ENCODE measurements at regions not wholly inside any gene's neighbourhood (a gene's known extent, or its start where the extent isn't known, plus 50 kb on each side); places are given as distances from the start of the nearest gene placed in this dataset.

- H3K36me3 ChIP-seq (ENCODE audit: control insufficient read depth in 3 of 3, insufficient read depth in 3 of 3, low read length in 3 of 3) = no peaks in the 10 kb centered on the region
- H3K9me3 ChIP-seq (ENCODE audit: control insufficient read depth in 3 of 3, low read length in 3 of 3) = no peaks in the 10 kb centered on the region
- H3K9ac ChIP-seq (ENCODE audit: low read depth in 1 of 3, low read length in 3 of 3) = no peak overlapping the region
- no peak overlapping the region for H3K27ac ChIP-seq (ENCODE audit: low read depth, low read length)
- no peak overlapping the region for H3K4me3 ChIP-seq (ENCODE audit: low read length in 3 of 3)
- H3K27me3 ChIP-seq (ENCODE audit: control insufficient read depth in 3 of 3, insufficient read depth in 3 of 3, low read length in 3 of 3) = no peaks in the 10 kb centered on the region
- no peaks in the 10 kb centered on the region for H3K4me1 ChIP-seq (ENCODE audit: control insufficient read depth in 3 of 3, insufficient read depth in 3 of 3, low read length in 3 of 3)
Measured at GRCh38 chr5:113652161-113652560, 138.7 kb downstream of the YTHDC2 start.

DNA sequence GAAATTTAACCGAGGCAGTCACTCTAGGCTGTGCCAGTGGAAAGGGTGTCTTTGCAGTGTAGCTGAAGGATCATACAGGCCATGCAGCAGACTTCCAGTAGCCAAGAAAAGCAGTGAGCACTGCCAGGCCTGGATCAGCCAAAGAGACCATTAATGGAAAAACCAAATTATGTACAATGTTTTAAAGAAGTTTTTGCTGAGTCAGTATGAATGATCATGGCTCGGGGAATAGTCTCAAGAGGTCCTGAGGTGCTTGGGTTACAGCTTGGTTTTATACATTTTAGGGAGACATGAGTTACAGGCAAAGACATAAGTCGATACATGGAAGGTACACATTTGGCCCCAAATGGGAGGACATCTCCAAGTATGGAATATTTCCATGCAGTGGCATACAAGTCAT, 141.3 kb downstream of the YTHDC2 start:
- Histone ChIP-seq H3K27me3 (ENCODE audit: control insufficient read depth in 3 of 3, insufficient read depth in 3 of 3, low read length in 3 of 3) (no peaks in the 10 kb centered on the region), H3K27ac (ENCODE audit: low read depth, low read length) (no peak overlapping the region), H3K4me3 (ENCODE audit: low read length in 3 of 3) (no peak overlapping the region), H3K9ac (ENCODE audit: low read depth in 1 of 3, low read length in 3 of 3) (no peak overlapping the region), H3K9me3 (ENCODE audit: control insufficient read depth in 3 of 3, low read length in 3 of 3) (no peaks in the 10 kb centered on the region), H3K4me1 (ENCODE audit: control insufficient read depth in 3 of 3, insufficient read depth in 3 of 3, low read length in 3 of 3) (no peaks in the 10 kb centered on the region), H3K36me3 (ENCODE audit: control insufficient read depth in 3 of 3, insufficient read depth in 3 of 3, low read length in 3 of 3) (no peaks in the 10 kb centered on the region)

GRCh38 chr5:113660206-113660605, 146.7 kb downstream of the YTHDC2 start:
- H3K4me3 ChIP-seq (ENCODE audit: low read length in 3 of 3) = no peak overlapping the region
- H3K27ac ChIP-seq (ENCODE audit: low read depth, low read length) = no peak overlapping the region
- no peaks in the 10 kb centered on the region for H3K9me3 ChIP-seq (ENCODE audit: control insufficient read depth in 3 of 3, low read length in 3 of 3)
- H3K27me3 ChIP-seq (ENCODE audit: control insufficient read depth in 3 of 3, insufficient read depth in 3 of 3, low read length in 3 of 3) = no peaks in the 10 kb centered on the region
- no peaks in the 10 kb centered on the region for H3K4me1 ChIP-seq (ENCODE audit: control insufficient read depth in 3 of 3, insufficient read depth in 3 of 3, low read length in 3 of 3)
- no peaks in the 10 kb centered on the region for H3K36me3 ChIP-seq (ENCODE audit: control insufficient read depth in 3 of 3, insufficient read depth in 3 of 3, low read length in 3 of 3)
- no peak overlapping the region for H3K9ac ChIP-seq (ENCODE audit: low read depth in 1 of 3, low read length in 3 of 3)

DNA sequence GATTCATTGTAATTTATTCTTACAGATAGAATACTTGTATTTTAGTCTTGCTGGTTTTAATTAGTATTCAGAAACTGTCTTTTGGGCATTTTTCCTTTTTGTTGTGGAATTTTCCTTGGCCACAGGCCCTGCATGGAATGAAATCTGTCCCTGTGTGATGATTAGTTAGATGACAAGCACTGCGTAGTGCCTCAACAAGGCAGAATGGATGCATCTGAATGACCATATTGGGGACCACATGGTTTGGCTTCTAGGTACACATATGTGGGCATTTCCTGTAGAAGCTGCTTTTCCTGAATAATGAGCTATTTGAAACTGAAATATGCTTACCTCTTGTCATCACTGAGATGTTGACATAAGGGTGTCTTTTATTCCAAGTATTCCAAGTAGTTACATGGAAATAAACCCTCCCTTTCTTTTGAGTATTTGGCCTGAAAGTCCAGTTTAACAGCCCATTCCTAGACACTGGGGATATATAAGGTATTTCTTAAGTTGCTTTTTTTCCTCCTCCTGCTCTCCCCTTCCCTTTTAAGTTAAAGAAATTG, 147.3 kb downstream of the YTHDC2 start:
- Histone ChIP-seq H3K9me3 (ENCODE audit: control insufficient read depth in 3 of 3, low read length in 3 of 3) (no peaks in the 10 kb centered on the region), H3K36me3 (ENCODE audit: control insufficient read depth in 3 of 3, insufficient read depth in 3 of 3, low read length in 3 of 3) (no peaks in the 10 kb centered on the region), H3K9ac (ENCODE audit: low read depth in 1 of 3, low read length in 3 of 3) (no peak overlapping the region), H3K4me3 (ENCODE audit: low read length in 3 of 3) (no peak overlapping the region), H3K27ac (ENCODE audit: low read depth, low read length) (no peak overlapping the region), H3K27me3 (ENCODE audit: control insufficient read depth in 3 of 3, insufficient read depth in 3 of 3, low read length in 3 of 3) (no peaks in the 10 kb centered on the region), H3K4me1 (ENCODE audit: control insufficient read depth in 3 of 3, insufficient read depth in 3 of 3, low read length in 3 of 3) (no peaks in the 10 kb centered on the region)

GRCh38 chr5:113663879-113664541, 150.5 kb downstream of the YTHDC2 start:
- Histone ChIP-seq H3K9me3 (ENCODE audit: control insufficient read depth in 3 of 3, low read length in 3 of 3) (no peaks in the 10 kb centered on the region), H3K4me3 (ENCODE audit: low read length in 3 of 3) (no peak overlapping the region), H3K9ac (ENCODE audit: low read depth in 1 of 3, low read length in 3 of 3) (no peak overlapping the region), H3K4me1 (ENCODE audit: control insufficient read depth in 3 of 3, insufficient read depth in 3 of 3, low read length in 3 of 3) (no peaks in the 10 kb centered on the region), H3K36me3 (ENCODE audit: control insufficient read depth in 3 of 3, insufficient read depth in 3 of 3, low read length in 3 of 3) (no peaks in the 10 kb centered on the region), H3K27ac (ENCODE audit: low read depth, low read length) (no peak overlapping the region), H3K27me3 (ENCODE audit: control insufficient read depth in 3 of 3, insufficient read depth in 3 of 3, low read length in 3 of 3) (no peaks in the 10 kb centered on the region)

DNA sequence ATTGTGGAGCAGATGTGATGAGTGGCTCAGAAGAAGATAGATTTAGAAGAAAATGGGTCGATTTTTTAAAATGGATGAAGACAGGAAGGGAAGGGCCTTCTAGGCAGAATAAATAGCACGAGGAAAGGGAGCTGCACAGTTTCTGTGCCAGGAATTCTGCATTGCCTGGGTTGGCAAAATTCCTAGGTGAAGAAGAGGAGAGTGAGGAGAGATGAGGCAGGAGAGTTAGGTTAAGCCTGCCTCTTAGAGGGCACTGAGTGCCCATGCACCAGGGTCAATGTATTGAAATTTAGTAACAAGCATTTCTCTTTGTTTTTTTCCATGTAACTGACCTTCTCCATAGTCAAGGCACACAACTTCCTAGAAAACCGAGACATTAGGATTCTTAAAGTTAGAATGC, 159.5 kb downstream of the YTHDC2 start:
- Histone ChIP-seq H3K27ac (ENCODE audit: low read depth, low read length) (no peak overlapping the region), H3K9me3 (ENCODE audit: control insufficient read depth in 3 of 3, low read length in 3 of 3) (no peaks in the 10 kb centered on the region), H3K4me3 (ENCODE audit: low read length in 3 of 3) (no peak overlapping the region), H3K36me3 (ENCODE audit: control insufficient read depth in 3 of 3, insufficient read depth in 3 of 3, low read length in 3 of 3) (no peaks in the 10 kb centered on the region), H3K9ac (ENCODE audit: low read depth in 1 of 3, low read length in 3 of 3) (no peak overlapping the region), H3K27me3 (ENCODE audit: control insufficient read depth in 3 of 3, insufficient read depth in 3 of 3, low read length in 3 of 3) (no peaks in the 10 kb centered on the region), H3K4me1 (ENCODE audit: control insufficient read depth in 3 of 3, insufficient read depth in 3 of 3, low read length in 3 of 3) (no peaks in the 10 kb centered on the region)

DNA sequence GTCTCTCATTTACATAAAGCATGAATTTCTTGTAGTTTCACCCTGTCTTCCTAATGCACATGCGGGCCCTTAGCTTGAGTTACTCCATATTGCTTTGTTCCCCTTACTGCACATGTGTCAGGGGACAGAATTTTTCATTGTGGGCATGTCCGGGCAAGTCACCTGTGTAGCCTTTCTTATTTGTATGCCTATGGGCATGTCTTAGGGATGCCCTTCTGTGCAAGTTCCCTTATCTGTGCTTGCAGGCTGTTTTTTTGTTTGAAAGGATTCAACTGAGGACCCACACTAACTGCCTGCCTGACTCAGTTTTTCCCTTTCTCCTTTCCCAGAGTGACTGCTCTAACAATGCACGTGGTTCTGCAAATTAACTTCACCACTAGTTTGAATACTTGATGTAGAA, 161.7 kb downstream of the YTHDC2 start:
- no peaks in the 10 kb centered on the region for H3K4me1 ChIP-seq (ENCODE audit: control insufficient read depth in 3 of 3, insufficient read depth in 3 of 3, low read length in 3 of 3)
- H3K27ac ChIP-seq (ENCODE audit: low read depth, low read length) = no peak overlapping the region
- no peak overlapping the region for H3K9ac ChIP-seq (ENCODE audit: low read depth in 1 of 3, low read length in 3 of 3)
- H3K36me3 ChIP-seq (ENCODE audit: control insufficient read depth in 3 of 3, insufficient read depth in 3 of 3, low read length in 3 of 3) = no peaks in the 10 kb centered on the region
- H3K9me3 ChIP-seq (ENCODE audit: control insufficient read depth in 3 of 3, low read length in 3 of 3) = no peaks in the 10 kb centered on the region
- no peak overlapping the region for H3K4me3 ChIP-seq (ENCODE audit: low read length in 3 of 3)
- no peaks in the 10 kb centered on the region for H3K27me3 ChIP-seq (ENCODE audit: control insufficient read depth in 3 of 3, insufficient read depth in 3 of 3, low read length in 3 of 3)

DNA sequence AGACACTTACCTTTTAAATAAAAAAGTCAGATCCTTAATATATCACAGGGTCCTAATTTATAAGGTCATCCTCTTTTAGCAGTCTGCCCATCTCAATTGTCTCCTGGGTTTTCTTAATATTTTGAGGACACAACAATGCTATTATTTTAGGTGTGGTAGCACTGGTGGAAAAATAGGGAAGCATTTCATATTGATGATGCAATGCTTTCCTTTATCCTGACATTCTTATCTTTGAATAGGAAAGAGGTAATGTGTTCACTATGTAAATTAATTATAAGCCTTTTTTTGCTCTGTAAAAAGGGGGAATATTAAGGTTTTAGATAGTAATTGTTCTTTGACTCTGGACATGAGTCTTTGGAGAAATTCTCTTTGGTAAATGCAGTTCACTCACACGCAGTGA, 164.7 kb downstream of the YTHDC2 start:
- Histone ChIP-seq H3K4me3 (ENCODE audit: low read length in 3 of 3) (no peak overlapping the region), H3K27ac (ENCODE audit: low read depth, low read length) (no peak overlapping the region), H3K9ac (ENCODE audit: low read depth in 1 of 3, low read length in 3 of 3) (no peak overlapping the region), H3K9me3 (ENCODE audit: control insufficient read depth in 3 of 3, low read length in 3 of 3) (no peaks in the 10 kb centered on the region), H3K4me1 (ENCODE audit: control insufficient read depth in 3 of 3, insufficient read depth in 3 of 3, low read length in 3 of 3) (no peaks in the 10 kb centered on the region), H3K27me3 (ENCODE audit: control insufficient read depth in 3 of 3, insufficient read depth in 3 of 3, low read length in 3 of 3) (no peaks in the 10 kb centered on the region), H3K36me3 (ENCODE audit: control insufficient read depth in 3 of 3, insufficient read depth in 3 of 3, low read length in 3 of 3) (no peaks in the 10 kb centered on the region)

DNA sequence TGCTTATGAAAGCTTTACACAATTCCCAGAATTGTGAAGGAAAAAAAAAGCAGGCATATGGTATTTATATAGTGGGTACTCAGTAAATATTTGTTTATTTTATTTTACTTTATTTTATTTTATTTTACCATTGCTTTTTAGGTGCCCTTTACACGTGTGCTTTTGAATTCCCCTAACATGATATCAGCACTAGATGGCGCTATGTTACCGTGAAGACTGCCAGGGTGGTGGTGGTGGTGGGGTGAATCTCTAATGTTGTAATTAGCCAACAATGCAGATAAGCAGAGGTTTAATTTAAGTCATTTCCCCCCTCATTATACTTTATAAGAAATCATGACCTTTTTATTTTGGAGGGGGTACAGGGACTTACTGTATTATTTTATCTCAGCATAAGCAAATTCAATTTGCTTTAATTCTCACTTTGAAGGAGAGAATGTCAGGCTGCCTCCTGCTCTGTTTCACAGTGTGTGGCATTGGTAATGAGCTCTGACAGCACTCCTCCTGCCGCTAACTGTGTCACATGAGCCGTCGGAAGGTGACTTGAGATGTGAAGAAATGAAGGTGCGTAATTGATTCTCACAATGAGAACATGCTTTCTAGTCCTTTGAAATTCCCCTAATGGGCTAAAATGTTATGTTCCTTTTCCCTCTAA, 165.6 kb downstream of the YTHDC2 start:
- H3K36me3 ChIP-seq (ENCODE audit: control insufficient read depth in 3 of 3, insufficient read depth in 3 of 3, low read length in 3 of 3) = no peaks in the 10 kb centered on the region
- H3K4me1 ChIP-seq (ENCODE audit: control insufficient read depth in 3 of 3, insufficient read depth in 3 of 3, low read length in 3 of 3) = no peaks in the 10 kb centered on the region
- H3K27me3 ChIP-seq (ENCODE audit: control insufficient read depth in 3 of 3, insufficient read depth in 3 of 3, low read length in 3 of 3) = no peaks in the 10 kb centered on the region
- no peak overlapping the region for H3K27ac ChIP-seq (ENCODE audit: low read depth, low read length)
- no peak overlapping the region for H3K4me3 ChIP-seq (ENCODE audit: low read length in 3 of 3)
- no peak overlapping the region for H3K9ac ChIP-seq (ENCODE audit: low read depth in 1 of 3, low read length in 3 of 3)
- no peaks in the 10 kb centered on the region for H3K9me3 ChIP-seq (ENCODE audit: control insufficient read depth in 3 of 3, low read length in 3 of 3)

- Histone ChIP-seq H3K4me1 (ENCODE audit: control insufficient read depth in 3 of 3, insufficient read depth in 3 of 3, low read length in 3 of 3) (no peaks in the 10 kb centered on the region), H3K36me3 (ENCODE audit: control insufficient read depth in 3 of 3, insufficient read depth in 3 of 3, low read length in 3 of 3) (no peaks in the 10 kb centered on the region), H3K27me3 (ENCODE audit: control insufficient read depth in 3 of 3, insufficient read depth in 3 of 3, low read length in 3 of 3) (no peaks in the 10 kb centered on the region), H3K4me3 (ENCODE audit: low read length in 3 of 3) (no peak overlapping the region), H3K9ac (ENCODE audit: low read depth in 1 of 3, low read length in 3 of 3) (no peak overlapping the region), H3K27ac (ENCODE audit: low read depth, low read length) (no peak overlapping the region), H3K9me3 (ENCODE audit: control insufficient read depth in 3 of 3, low read length in 3 of 3) (no peaks in the 10 kb centered on the region)
Measured at GRCh38 chr5:113680534-113680933, 167.0 kb downstream of the YTHDC2 start.

Measured in skeletal muscle tissue (tissue), 3 donors.